CMK (cell line): ENCODE measurements at regions not wholly inside any gene's neighbourhood (a gene's known extent, or its start where the extent isn't known, plus 50 kb on each side); places are given as distances from the start of the nearest gene placed in this dataset.
"Not testable (repeated sequence)": the region's sequence is repeated elsewhere in the genome, so short reads cannot be mapped to it uniquely, and the experiment has no call there.

Experiments
- DNase-seq: peaks from one replicate; pipeline ENCODE4 v3.0.0-alpha.2; 2010; ENCODE audit warnings: low read depth

DNA sequence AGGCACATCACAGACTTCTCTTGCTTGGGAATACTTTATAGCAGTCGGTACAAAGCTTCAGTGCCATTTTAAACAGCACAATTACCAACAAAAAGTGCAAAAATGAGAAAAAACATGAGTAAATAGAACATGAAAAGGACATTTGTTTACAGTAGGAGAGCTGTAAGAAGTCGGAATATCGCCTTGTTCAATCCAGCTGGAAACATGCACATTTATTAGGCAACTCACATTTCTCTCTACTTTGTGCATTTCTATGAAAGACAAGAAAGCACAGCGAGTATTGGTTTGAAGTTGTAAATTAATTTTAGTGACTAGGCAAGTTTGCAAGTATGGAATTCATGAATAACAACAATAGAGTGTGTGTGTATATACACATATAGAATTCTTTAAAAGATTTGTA lies 484.7 kb downstream of the DACH1 start:
- no peak for DNase-seq

- DNase-seq = no peak
Observed at GRCh38 chr13:71380191-71380590, 486.8 kb downstream of the DACH1 start.

- no peak for DNase-seq
Observed at GRCh38 chr13:71378961-71379905, 487.8 kb downstream of the DACH1 start.

DNA sequence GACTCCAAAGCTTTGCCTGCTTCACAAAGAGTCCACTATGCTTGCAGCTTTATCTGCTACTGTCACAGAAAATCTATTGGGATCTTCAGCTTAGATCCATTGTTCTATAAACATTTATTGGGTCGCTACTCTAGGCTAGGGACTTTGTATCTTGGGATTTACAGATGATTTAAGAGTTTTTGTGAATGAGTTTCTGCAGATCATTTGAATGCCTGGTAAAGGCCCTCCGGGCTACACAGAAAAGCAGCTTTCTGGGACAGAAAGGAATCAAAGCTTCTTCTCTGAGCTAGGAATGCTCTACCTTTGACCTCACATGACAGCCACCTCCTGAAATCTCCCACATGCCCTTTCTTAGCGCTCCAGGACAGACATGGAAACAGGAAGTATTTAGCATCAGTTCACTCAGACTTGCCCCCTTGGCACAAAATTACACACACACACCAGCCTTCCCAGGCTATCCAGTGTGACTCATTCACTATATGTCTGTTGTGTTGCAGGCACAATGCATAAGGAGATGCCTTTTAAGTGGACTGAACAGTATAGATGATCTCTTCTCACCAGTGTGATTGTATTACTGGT lies 492.4 kb downstream of the DACH1 start:
- DNase-seq = no peak

GRCh38 chr13:71368336-71368735 lies 498.7 kb downstream of the DACH1 start:
- DNase-seq = no peak

GRCh38 chr13:71360041-71360440 lies 507.0 kb downstream of the DACH1 start:
- no peak for DNase-seq

GRCh38 chr13:71359641-71360040 lies 507.4 kb downstream of the DACH1 start:
- DNase-seq = no peak

DNA sequence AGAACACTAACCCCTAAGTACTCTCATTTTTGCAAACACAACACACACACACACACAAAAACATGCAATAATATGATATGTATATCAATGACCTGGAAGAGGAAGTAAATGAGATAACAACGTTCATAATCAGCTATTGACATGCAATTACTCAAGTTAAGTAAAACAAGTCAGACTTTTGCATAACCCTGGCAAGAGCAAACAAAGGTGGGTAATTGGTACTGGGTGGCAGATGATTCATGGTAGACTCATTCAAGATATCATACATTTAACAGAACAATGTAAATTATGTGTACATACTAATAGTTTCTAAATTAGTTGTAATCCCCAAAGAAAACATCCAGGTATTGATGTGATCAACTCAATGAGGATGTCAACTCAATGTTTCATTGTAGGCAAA lies 508.8 kb downstream of the DACH1 start:
- no peak for DNase-seq

- DNase-seq = no peak
Observed at GRCh38 chr13:71355010-71355409, 512.0 kb downstream of the DACH1 start.

DNA sequence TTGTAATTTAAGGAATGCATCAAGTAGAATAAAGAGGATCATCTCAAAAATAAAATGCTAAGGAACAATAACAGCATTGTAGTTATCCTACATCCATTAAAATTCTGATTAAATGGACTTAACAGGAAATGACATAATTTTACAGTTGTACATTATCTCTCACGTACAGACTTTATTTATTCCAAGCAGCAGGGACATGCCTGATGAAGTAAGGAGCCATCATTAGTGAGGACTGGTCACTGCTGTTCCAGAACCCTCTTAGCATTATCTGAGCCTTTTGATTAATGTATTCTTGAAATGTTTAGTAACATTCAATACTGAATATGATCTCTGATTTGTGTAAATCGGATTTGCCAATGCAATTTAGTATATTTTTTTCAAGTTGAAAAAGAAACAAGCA lies 516.1 kb downstream of the DACH1 start:
- DNase-seq = no peak

- DNase-seq = not testable (repeated sequence)
Observed at GRCh38 chr13:71345856-71346255, 521.1 kb downstream of the DACH1 start.

- DNase-seq = no peak
Observed at GRCh38 chr13:71339736-71340135, 527.3 kb downstream of the DACH1 start.

GRCh38 chr13:71339005-71339404 lies 528.0 kb downstream of the DACH1 start:
- DNase-seq = no peak

GRCh38 chr13:71338070-71338469 lies 528.9 kb downstream of the DACH1 start:
- no peak for DNase-seq

DNA sequence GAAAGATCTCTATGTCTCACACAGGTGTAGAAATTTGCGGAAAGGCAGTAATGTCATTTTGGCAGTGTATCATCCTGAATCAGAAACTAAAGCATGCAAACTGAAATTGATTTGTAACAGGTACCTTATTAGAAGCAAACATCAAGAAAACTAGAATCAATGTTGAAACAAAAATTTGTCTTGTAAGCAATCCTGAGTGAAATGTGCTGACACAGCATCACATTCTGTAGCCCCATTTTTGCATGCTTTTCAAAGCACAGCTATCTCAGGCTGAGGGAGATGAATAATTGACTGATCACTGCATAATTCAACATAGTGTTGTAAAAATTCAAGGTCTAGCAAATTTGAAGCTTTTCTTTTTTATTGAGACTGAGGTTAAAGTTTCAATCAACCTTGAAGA lies 539.7 kb downstream of the DACH1 start:
- DNase-seq = no peak

GRCh38 chr13:71325556-71325955 lies 541.4 kb downstream of the DACH1 start:
- DNase-seq = no peak

DNA sequence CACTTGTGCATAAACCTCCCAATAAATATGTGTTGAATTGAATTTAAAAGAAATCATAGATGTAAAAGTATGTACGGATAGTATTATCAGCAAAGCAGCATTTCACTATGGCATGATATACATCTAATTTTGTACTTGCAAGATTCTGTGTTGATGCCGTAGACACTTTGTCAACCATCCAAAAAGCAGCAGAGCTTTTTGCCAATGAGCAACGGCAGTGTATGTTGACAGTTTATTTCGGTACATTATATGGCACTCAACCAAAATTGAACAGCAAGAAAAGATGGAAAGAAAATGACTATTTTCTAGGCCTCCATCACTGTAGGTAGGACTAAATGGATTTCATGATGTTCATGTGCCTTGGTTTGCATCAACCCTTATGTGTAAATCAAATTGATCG lies 543.7 kb downstream of the DACH1 start:
- DNase-seq = no peak

GRCh38 chr13:71320452-71320851 lies 546.6 kb downstream of the DACH1 start:
- DNase-seq = no peak

DNA sequence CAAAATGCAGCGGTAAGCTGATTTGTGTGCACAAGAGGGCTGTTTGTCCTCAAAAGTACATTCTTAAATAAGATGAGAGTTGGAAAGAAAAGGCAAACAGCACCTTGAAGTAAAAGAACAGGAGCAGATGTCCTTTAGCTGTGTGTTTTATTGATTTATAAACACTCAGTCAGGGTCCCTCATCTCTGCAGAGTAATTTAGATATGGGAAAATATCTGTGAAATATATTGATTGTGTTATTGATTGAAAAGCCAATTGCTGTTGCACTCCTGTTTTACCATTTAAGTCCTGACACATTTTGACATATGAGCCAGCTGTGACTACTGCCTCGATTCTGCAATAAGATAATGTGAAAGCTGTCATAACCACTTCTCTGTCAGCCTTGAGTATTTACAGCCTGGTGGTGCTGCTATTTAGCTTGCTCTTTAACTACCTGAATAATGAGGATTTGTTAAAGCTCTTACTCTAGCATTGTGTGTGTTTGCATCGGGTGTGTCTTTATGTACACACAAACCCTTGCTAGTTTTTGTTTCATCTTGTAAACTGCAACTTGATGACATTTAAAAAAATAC lies 550.1 kb downstream of the DACH1 start:
- DNase-seq = no peak

DNA sequence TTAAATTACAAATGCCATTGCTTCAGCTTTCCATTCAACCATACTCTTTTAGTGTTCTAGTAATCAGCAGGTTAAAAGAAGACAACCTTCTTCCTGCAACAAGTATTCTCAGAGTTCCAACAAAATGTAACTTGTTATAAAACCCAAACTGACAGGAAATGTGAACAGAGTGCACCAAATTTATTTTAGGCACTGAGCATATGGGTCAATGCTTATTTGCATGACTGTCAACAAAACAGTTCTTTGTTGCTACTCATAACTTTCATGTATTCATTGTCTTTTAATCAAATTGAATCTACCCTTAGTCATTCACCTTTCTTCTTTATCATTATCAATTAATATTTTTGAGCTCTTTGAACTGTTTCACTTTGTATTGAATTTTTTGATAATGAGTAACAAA lies 554.1 kb downstream of the DACH1 start:
- DNase-seq = no peak

DNA sequence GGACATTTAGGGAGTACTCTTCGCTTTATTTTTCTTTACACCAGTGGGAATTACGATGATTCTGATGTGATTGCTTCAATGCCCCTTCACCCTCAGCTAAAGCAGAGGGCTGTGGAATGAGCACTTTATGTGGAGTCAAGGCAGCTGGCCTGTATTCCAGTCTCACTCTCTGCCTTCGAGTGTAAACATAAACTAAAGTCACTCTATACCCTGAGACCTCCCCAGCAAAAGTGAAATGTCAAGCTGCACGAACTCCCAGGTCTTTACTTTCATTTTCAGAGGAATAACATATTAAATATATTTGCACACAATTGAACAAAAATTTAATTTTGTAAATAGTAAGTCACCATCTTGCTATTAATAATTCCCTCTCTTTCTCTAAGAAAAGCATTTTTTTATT lies 557.1 kb downstream of the DACH1 start:
- no peak for DNase-seq

GRCh38 chr13:71306821-71307220 lies 560.2 kb downstream of the DACH1 start:
- DNase-seq = no peak

DNA sequence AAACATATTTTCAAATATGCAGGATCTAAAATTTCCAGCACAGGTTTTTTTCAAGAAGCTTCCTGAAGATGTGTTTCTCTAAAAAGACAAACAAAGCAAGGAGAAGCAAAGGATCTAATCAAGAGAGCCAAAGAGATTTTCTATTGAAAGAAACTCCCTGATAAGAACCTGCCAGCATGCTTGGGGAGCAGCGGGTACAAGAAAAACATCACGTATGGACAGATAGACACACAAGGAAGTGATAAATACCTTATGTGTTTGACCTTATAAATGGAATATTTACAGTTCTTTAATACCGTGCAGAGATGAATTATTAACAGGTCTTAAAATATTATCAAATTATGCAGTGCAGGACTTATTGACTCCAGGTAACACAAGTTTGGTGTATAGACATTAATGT lies 562.1 kb downstream of the DACH1 start:
- DNase-seq = no peak
